HG03558 (cell line): ENCODE measurements at regions not wholly inside any gene's neighbourhood (a gene's known extent, or its start where the extent isn't known, plus 50 kb on each side); places are given as distances from the start of the nearest gene placed in this dataset.
"Not testable (repeated sequence)": the region's sequence is repeated elsewhere in the genome, so short reads cannot be mapped to it uniquely, and the experiment has no call there.

Experiments used
- ATAC-seq: cut with Tn5 transposase; IDR thresholded peaks from one replicate; pipeline ENCODE4 v1.9.1; 2021; ENCODE audit warnings: moderate number of reproducible peaks; ENCODE audit not compliant: unreplicated experiment; ENCODE audit errors: extremely low read depth

GRCh38 chr9:31183866-31184265 lies 1200.6 kb upstream of the ACO1 start:
- ATAC-seq, result no peak

GRCh38 chr9:31185831-31186230 lies 1198.6 kb upstream of the ACO1 start:
- ATAC-seq, result no peak

GRCh38 chr9:31188496-31188895 lies 1195.9 kb upstream of the ACO1 start:
- ATAC-seq, result no peak

- ATAC-seq, result no peak
Measured at GRCh38 chr9:31210978-31211570, 1173.4 kb upstream of the ACO1 start.

- ATAC-seq, result not testable (repeated sequence)
Measured at GRCh38 chr9:31229976-31230375, 1154.5 kb upstream of the ACO1 start.

- ATAC-seq, result no peak
Measured at GRCh38 chr9:31232485-31232884, 1152.0 kb upstream of the ACO1 start.

- no peak for ATAC-seq
Measured at GRCh38 chr9:31236344-31236743, 1148.1 kb upstream of the ACO1 start.

GRCh38 chr9:31243386-31243785 lies 1141.1 kb upstream of the ACO1 start:
- ATAC-seq, result no peak

GRCh38 chr9:31248156-31248555 lies 1136.3 kb upstream of the ACO1 start:
- no peak for ATAC-seq

GRCh38 chr9:31251386-31251785 lies 1133.1 kb upstream of the ACO1 start:
- no peak for ATAC-seq

GRCh38 chr9:31253800-31254762 lies 1130.4 kb upstream of the ACO1 start:
- no peak for ATAC-seq

GRCh38 chr9:31255211-31255610 lies 1129.2 kb upstream of the ACO1 start:
- no peak for ATAC-seq

- no peak for ATAC-seq
Measured at GRCh38 chr9:31259824-31260223, 1124.6 kb upstream of the ACO1 start.

GRCh38 chr9:31272456-31273295 lies 1111.8 kb upstream of the ACO1 start:
- ATAC-seq, result no peak

- no peak for ATAC-seq
Measured at GRCh38 chr9:31275419-31275818, 1109.0 kb upstream of the ACO1 start.

- no peak for ATAC-seq
Measured at GRCh38 chr9:31290731-31291130, 1093.7 kb upstream of the ACO1 start.

- peak; percentile 41 for ATAC-seq
Measured at GRCh38 chr9:31302620-31303418, 1081.6 kb upstream of the ACO1 start.

- ATAC-seq, result no peak
Measured at GRCh38 chr9:31304576-31304975, 1079.9 kb upstream of the ACO1 start.

GRCh38 chr9:31314241-31314640 lies 1070.2 kb upstream of the ACO1 start:
- no peak for ATAC-seq

- no peak for ATAC-seq
Measured at GRCh38 chr9:31320494-31320893, 1063.9 kb upstream of the ACO1 start.
